HG03097 (cell line): ENCODE measurements at regions not wholly inside any gene's neighbourhood (a gene's known extent, or its start where the extent isn't known, plus 50 kb on each side); places are given as distances from the start of the nearest gene placed in this dataset.
A peak's percentile ranks its signal among the peaks of the same experiment; 100 is the strongest.

ENCODE experiments used
- ATAC-seq: cut with Tn5 transposase; IDR thresholded peaks from one replicate; pipeline ENCODE4 v1.9.1; 2021; ENCODE audit not compliant: unreplicated experiment, low FRiP score

DNA sequence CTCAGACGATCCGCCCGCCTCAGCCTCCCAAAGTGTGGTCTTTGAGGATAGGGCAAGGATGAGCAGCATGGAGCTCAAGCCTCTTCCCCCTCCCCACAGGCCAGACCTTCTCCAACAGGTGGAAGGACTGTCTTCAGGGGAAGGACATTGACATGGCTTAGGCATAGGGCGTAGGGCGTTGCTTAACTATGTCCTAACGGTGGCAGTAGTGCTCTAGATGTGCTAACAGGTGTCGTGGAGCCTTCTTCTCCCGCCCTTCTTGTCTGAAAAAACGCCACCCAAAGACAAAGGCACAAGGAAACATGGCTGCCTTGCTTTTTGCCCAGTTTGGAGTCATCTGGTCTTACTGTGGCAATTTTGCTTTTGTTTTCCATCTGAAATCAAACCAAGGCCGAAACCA is 219.8 kb downstream of the OR13H1 start:
- peak; percentile 77 for ATAC-seq

DNA sequence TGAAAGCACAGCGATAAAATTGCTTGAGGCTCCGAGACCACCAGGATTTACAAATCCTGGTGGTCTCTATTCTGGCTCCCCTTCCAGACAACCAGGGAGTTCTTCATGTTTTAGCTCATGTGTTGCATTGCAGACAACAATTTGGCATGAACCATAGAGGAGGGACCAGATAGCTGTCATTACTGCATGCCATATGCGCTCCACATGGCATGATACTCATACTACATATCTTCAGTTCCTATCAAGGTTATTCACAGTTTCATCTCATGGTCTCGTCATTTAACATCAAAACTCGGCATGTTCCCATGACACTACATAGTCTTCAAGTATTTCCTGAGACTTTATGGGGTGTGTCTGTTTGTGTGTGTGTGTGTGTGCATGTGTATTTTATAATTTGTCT is 220.3 kb downstream of the OR13H1 start:
- ATAC-seq = no peak

DNA sequence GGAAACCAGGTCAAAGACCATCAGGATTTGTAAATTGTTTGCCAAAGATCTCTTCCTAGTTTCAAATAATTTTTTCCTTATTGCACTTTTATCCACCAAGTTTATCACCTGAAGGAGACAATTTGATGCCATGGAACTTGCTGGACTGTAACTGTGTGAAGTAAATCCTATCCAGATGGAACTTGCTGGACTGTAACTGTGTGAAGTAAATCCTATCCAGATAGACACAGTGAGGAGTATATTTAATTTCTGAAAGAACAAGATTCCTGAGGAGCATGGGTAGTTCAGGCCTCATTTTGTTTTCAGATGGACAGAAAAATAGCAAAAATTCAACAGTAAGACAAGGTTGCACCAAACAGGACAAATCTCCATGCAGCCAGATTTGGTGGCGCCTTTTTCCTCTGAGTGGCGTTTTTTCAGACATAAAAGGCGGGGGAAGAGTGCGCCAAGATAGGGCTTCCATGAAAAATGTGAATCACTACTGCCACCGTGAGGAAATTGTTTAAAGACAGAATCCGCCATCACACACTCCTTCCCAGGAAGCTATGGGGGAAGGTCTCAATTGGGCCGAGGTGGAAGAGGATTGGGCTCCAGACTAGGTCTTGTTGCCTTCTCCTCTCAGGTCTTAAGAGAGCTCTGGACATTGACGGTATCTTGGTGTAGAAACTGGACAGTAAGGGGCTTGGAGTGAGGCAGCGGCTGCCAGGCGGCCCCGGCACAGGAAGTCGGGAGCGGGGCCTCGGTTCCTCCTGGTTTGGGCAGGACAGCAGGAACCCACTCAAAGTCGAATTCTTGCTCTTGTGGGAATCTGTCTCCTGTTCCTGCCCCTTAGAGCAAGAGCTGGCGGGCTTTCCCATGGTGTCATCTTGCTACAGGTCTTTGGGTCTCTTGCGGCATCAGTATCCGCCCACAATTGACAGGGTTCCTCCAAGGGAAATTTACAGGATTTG is 234.7 kb downstream of the OR13H1 start:
- peak; percentile 55 for ATAC-seq

DNA sequence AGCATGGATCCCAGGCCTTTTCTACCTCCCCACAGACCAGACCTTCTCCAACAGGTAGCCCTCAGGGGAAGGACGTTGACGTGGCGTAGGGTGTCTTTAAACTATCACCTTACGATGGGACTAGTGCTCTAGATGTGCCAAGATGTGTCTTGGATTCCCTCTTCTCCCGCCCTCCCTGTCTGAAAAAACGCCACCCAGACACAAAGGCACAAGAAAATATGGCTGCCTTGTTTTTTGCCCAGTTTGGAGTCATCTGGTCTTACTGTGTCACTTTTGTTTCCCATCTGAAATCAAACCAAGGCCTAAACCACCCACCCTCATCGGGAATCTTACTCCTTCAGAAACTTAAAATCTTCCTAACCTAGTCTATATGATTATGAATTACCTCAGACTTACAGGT is 235.4 kb downstream of the OR13H1 start:
- no peak for ATAC-seq

DNA sequence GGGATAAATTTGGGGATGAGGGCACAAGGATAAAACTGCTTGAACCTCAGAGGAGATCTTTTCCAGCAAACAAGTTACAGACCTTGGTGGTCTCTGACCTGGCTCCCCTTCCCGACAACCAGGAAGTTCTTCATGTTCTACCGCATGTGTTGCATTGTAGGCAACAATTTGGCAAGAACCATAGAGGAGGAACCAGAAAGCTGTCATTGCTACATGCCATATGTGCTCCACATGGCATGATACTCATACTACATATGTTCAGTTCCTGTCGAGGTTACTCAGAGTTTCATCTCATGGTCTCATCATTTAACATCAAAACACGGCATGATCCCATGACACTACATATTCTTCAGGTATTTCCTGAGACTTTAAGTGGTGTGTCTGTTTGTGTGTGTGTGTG is 235.9 kb downstream of the OR13H1 start:
- no peak for ATAC-seq

DNA sequence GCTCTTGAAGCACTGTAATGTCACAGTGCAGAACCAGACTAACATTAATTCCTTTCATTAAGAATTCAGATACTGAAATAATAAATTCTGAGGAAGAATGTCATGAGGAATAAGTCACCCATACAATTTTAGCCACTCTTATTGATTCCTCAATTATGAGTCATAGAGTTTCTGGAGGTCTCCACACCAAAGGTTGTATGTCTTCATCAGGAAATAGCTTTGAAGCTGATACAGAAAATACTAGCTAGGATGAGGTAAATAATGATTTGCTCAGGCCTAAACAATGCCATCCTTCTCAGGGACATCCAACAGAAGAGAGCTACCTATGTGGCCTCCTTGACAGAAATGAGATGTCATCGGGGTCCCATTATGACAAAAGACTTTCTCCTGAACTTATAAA is 238.8 kb downstream of the OR13H1 start:
- no peak for ATAC-seq

DNA sequence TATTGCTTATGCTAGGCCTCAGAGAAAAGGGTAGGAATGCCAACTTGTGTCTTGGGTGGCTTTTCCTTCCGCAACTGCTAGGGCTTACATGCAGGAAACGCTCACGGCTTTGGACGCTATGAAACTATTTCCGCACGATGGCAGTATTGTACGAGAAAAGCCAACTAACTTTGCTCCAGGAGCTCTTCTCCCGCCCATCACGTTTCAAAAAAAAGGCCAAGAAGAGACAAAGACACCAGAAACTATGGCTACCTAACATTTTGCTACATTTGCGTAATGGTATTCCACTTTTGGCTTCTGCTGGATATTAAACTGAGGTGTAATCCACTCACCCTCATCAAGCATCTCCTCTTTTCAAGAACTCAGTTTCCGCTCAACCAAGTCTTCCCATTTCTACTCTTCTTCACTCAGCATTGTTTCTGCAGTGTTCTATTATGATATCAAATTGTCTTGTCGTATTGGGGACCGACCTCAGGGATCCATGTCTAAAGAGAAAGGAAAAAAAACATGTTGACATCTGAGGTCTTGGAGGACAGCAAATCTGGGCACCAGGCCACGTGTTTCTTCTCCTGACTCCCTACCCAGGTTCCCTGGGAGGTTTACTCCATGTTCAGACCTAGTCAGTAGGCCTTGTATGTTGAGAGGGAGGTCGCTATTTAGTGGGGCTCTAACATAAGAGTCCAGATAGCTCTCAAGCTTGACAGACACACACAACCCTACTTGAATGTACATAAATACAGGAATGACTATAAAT is 239.4 kb upstream of the STK26 start:
- peak; percentile 42 for ATAC-seq

DNA sequence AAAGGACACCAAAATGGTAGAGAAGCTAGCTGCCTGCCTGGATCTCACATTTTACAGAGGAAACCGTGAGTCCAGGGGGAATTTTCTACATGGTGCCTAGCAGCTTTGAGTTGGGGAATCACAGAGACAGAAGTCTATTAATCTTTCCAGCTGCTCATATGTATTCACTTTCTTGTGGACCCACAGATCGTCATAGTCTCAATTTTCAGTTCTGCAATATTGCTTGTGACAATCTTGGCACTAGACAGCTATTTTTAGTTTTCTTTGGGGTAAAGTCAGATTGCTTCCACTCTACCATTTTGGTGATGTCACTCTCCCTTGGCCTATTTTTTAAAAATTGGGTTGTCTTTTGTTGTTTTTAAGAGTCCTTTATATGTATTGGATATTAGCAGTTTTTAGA is 233.4 kb upstream of the STK26 start:
- no peak for ATAC-seq

DNA sequence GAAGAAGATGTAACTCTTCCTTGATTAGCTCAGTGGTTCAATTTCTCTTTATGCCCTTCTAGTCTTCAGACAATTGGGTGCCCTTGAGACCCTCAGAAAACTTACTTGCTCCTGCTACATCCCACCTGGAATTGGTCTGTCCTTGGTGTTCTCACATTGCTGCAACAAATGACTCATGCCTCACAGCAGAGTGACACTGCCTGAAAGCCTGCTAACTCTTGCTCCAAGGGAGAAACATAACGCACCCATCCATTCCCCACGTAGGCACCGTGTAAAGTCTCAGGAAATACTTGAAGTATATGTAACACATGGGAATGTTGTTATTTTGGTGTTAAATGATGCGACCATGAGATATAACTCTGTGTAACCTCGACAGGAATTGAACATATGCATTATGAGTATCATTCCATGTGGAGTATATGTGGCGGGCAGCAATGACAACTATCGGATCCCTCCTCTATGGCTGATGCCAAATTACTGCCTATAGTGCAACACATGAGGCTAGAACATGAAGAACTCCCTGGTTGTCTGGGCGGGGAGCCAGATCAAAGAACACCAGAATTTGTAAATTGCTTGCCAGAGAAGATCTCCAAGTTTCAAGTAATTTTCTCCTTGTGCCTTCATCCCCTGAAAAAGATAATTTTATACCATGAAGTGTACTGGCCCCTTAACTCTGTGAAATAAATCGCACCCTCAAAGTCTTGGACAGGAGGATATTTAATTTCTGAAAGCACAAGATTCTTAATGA is 231.3 kb upstream of the STK26 start:
- no peak for ATAC-seq

DNA sequence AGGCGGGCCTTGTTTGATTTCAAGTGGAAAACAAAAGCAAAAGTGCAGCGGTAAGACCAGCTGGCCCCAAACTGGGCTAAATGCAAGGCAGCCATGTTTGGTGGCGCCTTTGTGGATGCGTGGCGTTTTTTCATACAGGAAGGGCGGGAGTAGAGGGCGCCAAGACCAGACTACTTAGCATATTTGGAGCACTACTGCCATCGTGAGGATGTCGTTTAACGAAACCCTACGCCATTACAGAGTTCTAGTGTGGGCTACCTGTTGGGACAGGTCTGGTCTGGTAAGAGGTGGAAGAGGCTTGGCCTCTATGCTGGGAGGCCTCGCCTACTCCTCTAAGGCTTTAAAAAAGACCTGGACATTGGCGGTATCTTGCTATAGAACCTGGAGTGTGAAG is 230.7 kb upstream of the STK26 start:
- peak; percentile 67 for ATAC-seq

DNA sequence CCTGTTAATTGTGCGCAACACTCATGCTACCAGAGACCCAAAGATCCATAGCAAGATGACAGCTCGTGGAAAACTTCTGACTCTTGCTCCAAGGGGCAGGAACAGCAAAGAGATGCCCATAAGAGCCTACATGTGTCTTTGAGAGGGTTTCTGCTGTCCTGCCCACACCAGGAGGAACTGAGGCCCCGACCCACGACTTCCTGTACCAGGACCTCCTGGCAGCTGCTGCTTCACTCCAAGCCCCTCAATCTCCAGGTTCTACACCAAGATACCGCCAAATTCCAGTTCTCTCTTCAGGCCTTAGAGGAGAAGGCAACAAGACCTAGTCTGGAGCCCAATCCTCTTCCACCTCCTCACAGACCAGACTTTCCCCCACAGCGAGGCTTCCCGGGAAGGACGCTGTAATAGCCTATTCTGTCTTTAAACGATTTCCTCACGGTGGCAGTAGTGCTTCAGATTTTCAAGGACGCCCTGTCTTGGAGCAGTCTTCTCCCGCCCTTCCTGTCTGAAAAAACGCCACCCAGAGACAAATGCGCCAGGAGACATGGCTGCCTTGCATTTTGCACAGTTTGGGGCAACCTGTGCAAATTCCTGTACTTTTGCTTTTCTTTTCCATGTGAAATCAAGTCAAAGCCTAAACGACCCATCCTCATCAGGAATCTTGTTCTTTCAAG is 230.2 kb upstream of the STK26 start:
- peak; percentile 50 for ATAC-seq

DNA sequence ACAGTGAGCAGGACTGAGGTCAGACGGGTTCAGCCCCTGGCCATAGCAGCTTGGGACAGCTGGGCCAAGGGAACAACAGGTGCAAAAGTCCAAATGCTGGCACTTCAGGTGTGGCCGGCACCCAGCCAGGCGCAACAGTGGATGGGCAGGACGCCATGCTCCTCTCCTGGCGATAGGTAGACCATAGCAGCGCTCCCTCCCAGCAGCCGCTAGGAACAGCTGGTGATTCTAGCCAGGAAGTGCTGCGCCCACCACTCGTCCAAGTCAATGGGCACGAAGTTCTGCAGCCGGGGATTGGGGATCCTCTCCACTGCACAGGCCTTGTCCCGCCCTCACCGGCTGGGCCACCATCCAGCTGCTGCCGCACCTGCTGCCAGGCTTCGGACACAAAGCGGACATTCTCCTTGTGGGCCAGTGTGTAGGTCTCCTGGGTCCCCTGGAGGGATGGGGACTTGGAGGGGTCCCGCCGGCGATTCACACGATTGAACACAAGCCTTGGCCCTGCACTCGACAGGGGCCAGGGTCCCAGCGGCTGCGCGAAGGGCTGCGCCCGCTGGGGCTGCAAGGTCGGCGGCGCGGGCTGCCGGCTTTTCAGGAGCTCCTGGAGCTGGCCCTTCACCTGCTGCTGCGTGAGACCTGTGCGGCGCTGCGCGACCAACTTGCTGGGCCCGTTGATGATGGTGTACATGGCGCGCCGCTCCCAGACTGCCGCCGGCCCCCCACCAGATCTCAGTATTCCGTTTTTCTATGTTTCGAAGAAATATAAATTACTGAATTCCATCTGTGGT is 227.5 kb upstream of the STK26 start:
- no peak for ATAC-seq

DNA sequence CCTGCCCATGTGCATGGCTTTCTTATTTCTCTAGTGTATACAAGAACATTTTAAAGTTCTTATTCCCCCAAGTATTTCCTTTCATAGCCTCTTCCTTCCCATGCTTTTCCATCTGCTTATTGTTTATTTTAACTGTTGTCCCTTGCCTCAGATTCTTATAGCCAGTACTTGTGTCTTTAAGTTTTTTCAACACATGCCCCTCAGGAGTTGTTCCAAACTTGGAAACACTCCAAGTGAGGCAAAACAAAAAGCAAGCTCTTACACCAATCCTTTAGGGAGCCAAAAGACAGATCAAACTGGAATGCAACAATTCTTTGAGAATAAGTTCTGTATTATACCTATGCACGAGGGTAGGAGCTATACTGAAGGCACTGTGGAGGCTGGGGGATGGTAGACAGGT is 222.0 kb upstream of the STK26 start:
- no peak for ATAC-seq

DNA sequence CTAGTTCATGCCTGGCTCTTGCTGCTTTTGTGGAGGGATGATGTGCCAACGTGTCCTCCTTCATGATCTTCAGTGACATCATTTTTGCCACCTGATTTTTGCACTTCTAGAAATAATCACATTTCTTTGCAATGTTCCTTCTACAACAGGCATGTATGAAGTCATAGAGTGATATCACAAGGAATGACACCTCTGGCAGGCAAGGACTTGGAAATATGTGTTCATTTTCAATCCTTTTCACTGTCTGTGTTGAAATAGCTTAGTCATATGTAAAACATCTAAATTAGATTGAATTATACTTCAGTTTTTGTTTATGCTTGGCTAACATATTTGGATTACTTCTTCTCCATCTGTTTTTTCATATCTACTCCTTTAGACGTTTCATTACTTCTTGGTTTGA is 221.2 kb upstream of the STK26 start:
- no peak for ATAC-seq

DNA sequence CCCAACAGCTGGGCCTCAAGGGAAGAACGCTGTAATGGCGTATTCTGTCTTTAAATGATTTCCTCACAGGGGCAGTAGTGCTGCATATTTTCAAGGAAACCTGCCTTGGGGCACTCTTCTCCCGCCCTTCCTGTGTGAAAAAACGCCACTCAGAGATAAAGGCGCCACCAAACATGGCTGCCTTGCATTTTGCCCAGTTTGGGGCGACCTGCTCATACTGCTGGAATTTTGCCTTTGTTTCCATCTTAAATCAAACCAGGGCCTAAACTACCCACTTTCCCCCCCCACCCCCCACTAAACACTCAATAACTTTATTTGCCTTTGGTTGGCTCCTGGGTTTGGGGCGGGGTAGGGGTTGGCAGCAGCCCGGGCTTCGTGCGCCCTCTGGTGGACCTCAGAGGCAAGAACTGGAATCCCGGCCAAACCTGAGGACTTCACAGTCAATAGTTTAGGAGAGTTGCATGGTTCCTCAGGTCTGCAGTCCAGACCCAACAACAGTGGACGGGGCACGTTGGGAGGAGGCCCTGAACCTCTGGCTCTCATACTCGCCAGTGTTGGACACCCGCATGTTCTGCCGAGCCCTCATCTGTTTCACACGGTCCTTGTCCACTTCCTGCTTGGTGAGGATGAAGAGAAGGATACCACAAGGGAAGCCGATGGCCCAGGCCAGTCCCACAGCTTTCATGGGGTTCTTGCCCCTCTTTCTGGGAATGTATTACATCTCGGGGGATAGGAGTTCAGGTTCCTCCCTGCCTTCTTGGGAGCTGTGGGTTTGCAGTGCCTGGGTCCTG is 220.1 kb upstream of the STK26 start:
- ATAC-seq = peak; percentile 66

DNA sequence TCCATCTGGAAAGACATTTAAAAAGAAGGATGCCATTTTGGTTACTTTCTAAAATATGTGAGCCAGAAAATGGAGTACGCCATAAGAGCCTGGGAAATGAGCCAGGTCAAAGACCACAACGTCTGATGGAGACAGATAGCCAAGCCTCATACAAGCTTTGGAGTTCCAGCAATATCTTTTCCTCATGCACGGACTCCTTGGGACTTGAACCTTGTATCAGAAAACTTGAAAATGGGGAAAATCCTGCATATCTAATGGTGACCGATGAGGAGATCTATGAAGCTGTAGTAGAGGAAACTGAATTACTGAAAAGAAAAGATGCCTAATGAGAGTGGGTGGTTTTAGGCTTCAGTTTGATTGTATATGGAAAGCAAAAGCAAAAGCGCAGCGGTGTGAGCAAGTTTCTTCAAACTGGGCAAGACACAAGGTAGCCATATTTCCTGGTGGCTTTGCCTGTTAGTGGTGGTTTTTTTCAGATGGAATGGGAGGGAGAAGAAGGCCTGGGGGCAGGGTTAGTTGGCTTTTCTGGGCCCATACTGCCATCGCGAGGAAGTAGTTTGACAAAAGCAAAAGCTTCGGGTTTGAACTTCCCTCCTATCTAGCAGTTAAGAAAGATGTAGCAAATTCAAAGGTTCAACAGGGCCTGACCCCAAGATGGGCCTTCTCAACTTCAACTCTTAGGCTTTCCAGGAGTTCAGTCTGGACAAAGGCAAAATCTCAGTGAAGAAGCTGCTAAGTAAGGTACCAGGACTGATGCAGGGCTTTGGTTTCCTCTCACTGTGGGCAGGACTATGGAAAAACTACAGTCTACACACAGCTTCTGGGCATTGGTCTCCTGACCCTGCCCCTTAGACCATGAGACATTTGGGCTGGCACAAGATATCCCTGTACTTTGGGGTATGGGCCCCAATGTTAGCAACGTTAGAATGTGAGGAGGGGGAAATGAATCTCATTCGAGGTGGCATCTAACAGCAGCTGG is 210.0 kb upstream of the STK26 start:
- peak; percentile 83 for ATAC-seq

DNA sequence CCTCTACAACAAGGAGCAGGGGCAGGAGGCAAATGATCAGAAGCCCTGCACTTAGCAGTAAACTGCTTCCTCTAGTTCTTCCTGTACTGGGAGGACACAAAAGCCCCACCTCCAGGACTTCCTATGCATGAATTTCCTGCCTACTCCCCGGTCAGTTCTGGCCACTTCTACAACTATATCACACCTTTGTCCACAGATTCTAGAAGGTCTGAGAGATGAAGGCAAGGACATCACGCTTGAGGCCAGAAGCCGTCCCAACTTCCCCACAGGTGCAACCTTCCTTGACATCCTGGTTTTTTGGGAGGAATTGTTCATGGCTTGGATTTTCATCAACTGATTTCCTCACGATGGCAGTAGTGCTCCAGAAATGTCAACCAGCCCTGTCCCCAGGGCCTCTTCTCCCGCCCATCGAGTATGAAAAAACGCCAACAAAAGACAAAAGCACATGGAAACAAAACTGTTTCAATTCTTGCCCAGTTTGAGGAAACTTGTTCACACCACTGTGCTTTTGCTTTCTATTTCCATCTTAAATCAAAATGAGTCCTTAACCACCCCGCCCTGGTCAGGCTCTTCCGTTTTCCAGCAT is 206.5 kb upstream of the STK26 start:
- peak; percentile 51 for ATAC-seq
